ENCODE measurements at regions not wholly inside any gene's neighbourhood (a gene's known extent, or its start where the extent isn't known, plus 50 kb on each side); places are given as distances from the start of the nearest gene placed in this dataset.

DNA sequence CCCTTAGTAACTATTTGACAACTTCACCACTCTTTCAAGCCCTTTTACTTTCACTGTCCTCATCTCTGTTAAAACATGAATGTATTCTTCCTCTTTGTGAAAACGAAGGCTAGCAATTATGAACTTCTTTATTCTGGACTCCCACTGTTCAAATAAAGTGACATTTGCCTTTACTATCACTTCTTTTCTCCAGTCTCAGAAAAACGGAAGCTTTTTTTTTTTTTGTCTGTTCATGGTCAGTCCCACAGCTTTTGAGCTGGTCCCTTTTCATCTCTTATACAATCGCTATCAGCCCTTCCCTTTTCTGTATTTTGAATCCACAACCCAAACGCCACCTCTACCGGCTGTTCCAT is 327.7 kb downstream of the DKK2 start:
- TF ChIP-seq, protein P1, sequence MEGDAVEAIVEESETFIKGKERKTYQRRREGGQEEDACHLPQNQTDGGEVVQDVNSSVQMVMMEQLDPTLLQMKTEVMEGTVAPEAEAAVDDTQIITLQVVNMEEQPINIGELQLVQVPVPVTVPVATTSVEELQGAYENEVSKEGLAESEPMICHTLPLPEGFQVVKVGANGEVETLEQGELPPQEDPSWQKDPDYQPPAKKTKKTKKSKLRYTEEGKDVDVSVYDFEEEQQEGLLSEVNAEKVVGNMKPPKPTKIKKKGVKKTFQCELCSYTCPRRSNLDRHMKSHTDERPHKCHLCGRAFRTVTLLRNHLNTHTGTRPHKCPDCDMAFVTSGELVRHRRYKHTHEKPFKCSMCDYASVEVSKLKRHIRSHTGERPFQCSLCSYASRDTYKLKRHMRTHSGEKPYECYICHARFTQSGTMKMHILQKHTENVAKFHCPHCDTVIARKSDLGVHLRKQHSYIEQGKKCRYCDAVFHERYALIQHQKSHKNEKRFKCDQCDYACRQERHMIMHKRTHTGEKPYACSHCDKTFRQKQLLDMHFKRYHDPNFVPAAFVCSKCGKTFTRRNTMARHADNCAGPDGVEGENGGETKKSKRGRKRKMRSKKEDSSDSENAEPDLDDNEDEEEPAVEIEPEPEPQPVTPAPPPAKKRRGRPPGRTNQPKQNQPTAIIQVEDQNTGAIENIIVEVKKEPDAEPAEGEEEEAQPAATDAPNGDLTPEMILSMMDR (IDR thresholded peaks at IDR 0.05) = no peak

DNA sequence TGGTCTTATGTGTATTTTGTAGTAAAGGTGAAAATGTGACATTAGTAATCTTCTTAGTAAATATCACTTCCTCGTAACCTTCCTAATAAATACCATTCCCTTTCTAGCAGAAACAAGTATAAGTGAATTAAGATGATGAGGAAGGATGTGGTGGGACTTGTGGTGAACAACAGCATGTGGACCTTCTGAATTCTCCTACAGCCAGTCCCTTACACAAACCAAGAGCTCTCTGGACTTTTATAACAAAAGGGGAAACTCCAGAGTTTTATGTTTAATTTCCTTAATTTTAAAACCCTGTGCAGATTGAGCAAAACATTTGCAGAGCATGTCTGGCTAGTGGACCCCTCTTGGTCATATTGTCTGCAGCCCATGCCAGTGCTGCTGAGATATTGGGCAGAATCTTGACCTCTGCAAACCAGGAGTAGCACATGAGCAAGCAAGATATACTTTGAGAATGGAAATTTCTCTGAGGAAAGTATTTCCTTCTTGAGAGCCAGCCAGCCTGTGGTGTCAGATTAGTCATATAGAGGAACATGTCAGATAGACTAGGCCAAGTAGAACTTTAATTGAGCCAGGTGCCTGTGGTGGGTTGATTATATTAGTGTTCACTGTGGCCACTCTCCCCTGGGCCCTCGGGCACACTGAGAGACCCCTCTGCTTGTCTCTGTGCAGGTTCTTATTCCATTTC is 328.2 kb downstream of the DKK2 start:
- TF ChIP-seq, protein P1 (IDR thresholded peaks at IDR 0.05) = no peak

DNA sequence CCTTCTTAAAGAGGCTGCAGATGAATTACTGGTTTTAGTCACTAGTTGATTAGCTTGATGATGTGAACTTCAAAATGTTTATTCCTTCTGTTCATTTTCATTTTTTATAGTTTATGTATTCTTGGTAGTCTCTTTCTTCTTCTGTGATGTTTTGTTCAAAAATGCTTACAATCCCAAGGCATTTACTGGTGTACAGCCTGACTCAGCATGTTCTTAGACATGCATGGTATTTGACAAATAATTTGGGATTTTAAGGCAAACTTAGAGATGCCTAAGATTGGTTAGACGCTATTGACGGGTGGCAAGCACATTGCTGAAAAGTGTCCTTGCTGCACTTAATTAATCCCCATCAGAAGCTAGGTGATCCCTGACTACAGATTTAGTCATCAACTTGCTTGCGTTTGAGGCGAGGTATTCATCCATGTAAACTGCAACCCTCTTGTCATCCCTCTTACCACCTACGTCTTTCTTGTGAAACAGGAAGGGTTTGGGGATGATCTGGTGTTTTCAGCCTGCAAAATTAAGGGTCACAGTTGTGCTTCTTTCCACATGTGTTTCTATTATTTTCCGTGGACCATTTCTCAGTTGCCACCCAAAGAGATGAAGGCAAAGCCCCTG is 331.8 kb downstream of the DKK2 start:
- TF ChIP-seq, protein P1 (IDR thresholded peaks at IDR 0.05) = no peak

DNA sequence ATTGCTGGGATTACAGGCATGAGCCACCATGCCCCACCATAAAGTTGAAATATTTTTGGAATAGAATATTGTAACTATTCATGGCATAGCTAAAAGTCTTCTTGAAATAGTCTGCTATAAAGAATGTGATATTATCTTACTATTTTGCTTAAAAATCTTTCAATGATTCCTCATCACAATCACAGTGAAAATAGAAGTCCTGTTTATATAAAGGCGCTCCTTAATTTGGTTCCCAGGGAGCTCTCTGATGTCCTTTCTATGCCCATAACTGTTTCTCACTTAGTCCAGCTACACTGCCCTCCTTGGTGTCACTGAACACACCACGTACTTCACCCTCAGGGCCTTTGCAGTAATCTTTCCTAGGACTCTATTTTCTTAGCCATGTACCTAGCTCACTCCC is 331.7 kb upstream of the GIMD1 start:
- TF ChIP-seq, protein P1 (IDR thresholded peaks at IDR 0.05) = no peak

DNA sequence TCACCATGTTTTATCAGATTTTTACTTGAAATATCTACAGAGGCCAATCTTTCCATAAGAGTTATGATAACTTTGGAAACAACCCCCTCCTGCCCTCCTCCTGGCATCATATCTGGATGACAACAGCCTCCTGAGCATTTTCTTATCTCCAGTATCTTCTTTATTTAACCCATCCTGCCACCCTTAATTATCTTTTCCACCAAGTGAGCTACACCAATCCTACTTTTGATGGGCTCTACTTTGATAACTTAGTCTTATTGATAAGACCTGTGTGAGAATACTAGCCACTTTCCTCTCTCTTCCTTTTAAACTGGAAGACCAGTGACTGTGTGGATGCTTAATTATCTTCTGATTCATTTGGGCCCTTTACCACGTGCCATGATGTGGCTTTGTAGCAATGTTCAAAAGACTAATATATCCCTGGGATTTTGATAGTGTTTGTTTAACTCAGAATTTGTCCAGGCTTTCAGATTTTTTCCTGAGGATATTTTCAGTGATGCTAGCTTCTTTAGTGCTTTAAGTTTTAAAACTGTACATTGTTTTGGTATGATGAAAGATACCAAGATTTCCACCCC is 330.1 kb upstream of the GIMD1 start:
- TF ChIP-seq, protein P1 (IDR thresholded peaks at IDR 0.05) = no peak

DNA sequence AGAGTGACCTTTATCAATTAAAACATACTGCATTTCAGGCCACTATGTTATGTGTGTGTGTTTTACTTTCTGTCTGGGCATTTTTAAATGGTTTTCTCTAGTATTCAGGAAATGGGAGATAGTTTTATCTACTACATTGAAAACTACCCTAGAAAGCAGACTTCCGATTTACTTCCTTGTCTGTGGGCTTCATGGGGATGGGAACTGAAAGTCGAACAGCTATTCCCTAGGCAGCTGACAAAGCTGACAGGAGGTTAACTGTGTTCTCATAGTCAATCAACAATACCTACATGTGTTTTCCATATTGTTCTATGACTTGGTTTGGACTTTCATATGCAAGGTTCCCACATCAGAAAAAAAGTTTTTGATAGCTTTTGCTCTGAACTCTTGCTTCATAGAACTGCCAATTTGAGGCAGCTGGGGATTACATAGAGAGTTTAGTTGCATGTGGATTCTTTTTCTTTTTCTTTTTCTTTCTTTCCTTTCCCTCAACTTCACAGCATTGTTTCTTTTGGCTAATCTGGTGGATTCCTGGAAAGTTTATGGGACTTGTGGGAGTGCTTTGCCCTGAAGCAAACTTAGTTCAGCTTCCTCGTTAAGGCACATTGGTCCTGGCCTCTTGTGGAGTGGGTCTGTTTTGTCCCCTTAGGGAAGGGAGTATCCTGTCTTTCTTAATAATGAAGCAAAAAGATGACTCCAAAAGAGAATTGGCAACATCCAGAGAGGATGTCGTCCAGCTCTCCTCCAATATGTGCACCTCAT is 327.1 kb upstream of the GIMD1 start:
- TF ChIP-seq, protein P1 (IDR thresholded peaks at IDR 0.05) = no peak

DNA sequence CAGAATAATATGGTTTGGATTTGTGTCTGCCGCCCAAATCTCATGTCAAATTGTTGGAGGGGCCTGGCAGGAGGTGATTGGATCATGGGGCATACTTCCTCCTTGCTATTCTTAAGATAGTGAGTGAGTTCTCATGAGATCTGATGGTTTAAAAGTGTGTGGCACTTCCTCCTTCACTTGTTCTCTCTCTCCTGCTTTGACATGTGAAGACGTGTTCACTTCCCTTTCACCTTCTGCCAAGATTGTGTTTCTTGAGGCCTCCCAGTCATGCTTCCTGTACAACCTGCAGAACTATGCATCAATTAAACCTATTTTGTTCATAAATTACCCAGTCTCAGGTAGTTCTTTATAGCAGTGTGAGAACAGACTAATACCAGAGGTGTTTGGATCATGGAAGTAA is 325.7 kb upstream of the GIMD1 start:
- TF ChIP-seq, protein P1 (IDR thresholded peaks at IDR 0.05) = no peak

Measured in LNCAP (cell line).